GM12878 (cell line): ENCODE measurements at regions not wholly inside any gene's neighbourhood (a gene's known extent, or its start where the extent isn't known, plus 50 kb on each side); places are given as distances from the start of the nearest gene placed in this dataset.

Experiments
- ATAC-seq: fragments of 200-7000 bp; cut with Tn5 transposase; 3 replicates; pipeline ENCODE4 v1.9.1; 2020; ENCODE audit warnings: mild to moderate bottlenecking, moderate library complexity
- BruUV-seq: library from RNA; stranded (reverse); fragments of 400-500 nt; replicated peaks from 2 replicates; lab custom pipeline; 2021; lab: Mats Ljungman, UMichigan
- CTCF ChIA-PET: fragments of 300-600 bp; sonication (Branson Sonifier 250); formaldehyde crosslinking; extraction: SDS; loops from one replicate; lab custom pipeline; 2021; ENCODE audit warnings: inconsistent platforms; lab: Yijun Ruan, JAX
- POLR2A ChIA-PET: fragments of 350-600 bp; formaldehyde crosslinking; extraction: SDS; loops from one replicate; lab custom pipeline; 2021; ENCODE audit warnings: inconsistent platforms; lab: Charles Lee
- RAD21 ChIA-PET: fragments of 300-600 bp; sonication (Branson Sonifier 250); formaldehyde crosslinking; loops from one replicate; lab custom pipeline; 2023; ENCODE audit warnings: antibody characterized with exemption; ENCODE audit not compliant: unreplicated experiment; lab: Charles Lee
- SMC1A ChIA-PET: fragments of 300-600 bp; sonication (Branson Sonifier 250); formaldehyde crosslinking; loops from one replicate; lab custom pipeline; 2023; ENCODE audit not compliant: unreplicated experiment, uncharacterized antibody; lab: Charles Lee
- DNase-seq: peaks from one replicate; pipeline ENCODE4 v3.0.0-alpha.2; 2011; ENCODE audit warnings: low read depth, low spot score
- FAIRE-seq: peaks from 3 replicates; lab custom pipeline; 2011; peaks lifted over from hg19 to GRCh38; lab: Jason Lieb, UNC
- H2AFZ ChIP-seq: 2 replicates; pipeline ENCODE4 v1.6.0; 2011; ENCODE audit warnings: low read depth, low read length, control low read depth; ENCODE audit not compliant: control insufficient read depth
- H3K27ac ChIP-seq: 2 replicates; pipeline ENCODE4 v1.5.1; 2011; ENCODE audit warnings: control low read depth; ENCODE audit not compliant: control insufficient read depth, insufficient read depth
- H3K27me3 ChIP-seq, 2 experiments: replicated peaks in 1 of 2; 2 replicates each; pipeline versions ENCODE4 v1.6.0 to v1.6.1; 2011; ENCODE audit warnings: low read length in 1 of 2; ENCODE audit not compliant: control insufficient read depth in 2 of 2, insufficient read depth in 2 of 2
- H3K36me3 ChIP-seq, 2 experiments: 2 replicates each; pipeline ENCODE4 v1.5.1; 2011; ENCODE audit warnings: low read length in 1 of 2; ENCODE audit not compliant: control insufficient read depth in 2 of 2, insufficient read depth in 2 of 2
- H3K4me1 ChIP-seq: 2 replicates; pipeline ENCODE4 v1.6.1; 2011; ENCODE audit warnings: mild to moderate bottlenecking, low read length, moderate library complexity, mixed read lengths; ENCODE audit not compliant: control insufficient read depth, insufficient read depth
- H3K4me2 ChIP-seq: 2 replicates; pipeline ENCODE4 v1.6.0; 2011; ENCODE audit warnings: control low read depth; ENCODE audit not compliant: control insufficient read depth, insufficient read depth
- H3K4me3 ChIP-seq: fragments of 200-600 bp; sonication (generic); 2 replicates; pipeline ENCODE4 v1.5.1; 2016
- H3K79me2 ChIP-seq: 2 replicates; pipeline ENCODE4 v1.6.0; 2011; ENCODE audit warnings: low read length; ENCODE audit not compliant: control insufficient read depth, insufficient read depth
- H3K9ac ChIP-seq: 2 replicates; pipeline ENCODE4 v1.8.0; 2011; ENCODE audit warnings: low read length, control low read depth, mixed read lengths; ENCODE audit not compliant: control insufficient read depth, insufficient read depth
- H3K9me3 ChIP-seq: replicated peaks from 3 replicates; pipeline ENCODE4 v1.5.1; 2011; ENCODE audit warnings: mild to moderate bottlenecking, low read length; ENCODE audit not compliant: control insufficient read depth, insufficient read depth
- H4K20me1 ChIP-seq: 2 replicates; pipeline ENCODE4 v1.6.0; 2011; ENCODE audit not compliant: control insufficient read depth, insufficient read depth
- ATF7 ChIP-seq: fragments of 450-650 bp; IDR thresholded peaks from 2 replicates; pipeline ENCODE4 v1.6.1; 2016; ENCODE audit warnings: low read depth, mild to moderate bottlenecking
- CEBPZ ChIP-seq: fragments of 150-350 bp; IDR thresholded peaks from 2 replicates; pipeline ENCODE4 v1.6.1; 2016; ENCODE audit warnings: low read depth, low read length
- CREM ChIP-seq: IDR thresholded peaks from 2 replicates; pipeline ENCODE4 v1.6.1; 2014; ENCODE audit warnings: antibody characterized with exemption, low read depth
- E2F8 ChIP-seq: fragments of 450-650 bp; IDR thresholded peaks from 2 replicates; pipeline ENCODE4 v1.6.1; 2018; ENCODE audit warnings: mild to moderate bottlenecking, low read depth, moderate library complexity; ENCODE audit not compliant: partially characterized antibody
- KLF5 ChIP-seq: fragments of 450-650 bp; IDR thresholded peaks from 2 replicates; pipeline ENCODE4 v1.6.1; 2014; ENCODE audit warnings: mild to moderate bottlenecking; ENCODE audit not compliant: partially characterized antibody
- MEF2B ChIP-seq: fragments of 450-650 bp; IDR thresholded peaks from 2 replicates; pipeline ENCODE4 v1.6.1; 2018; ENCODE audit warnings: mild to moderate bottlenecking, moderate library complexity; ENCODE audit not compliant: partially characterized antibody, poor library complexity, severe bottlenecking
- MYB ChIP-seq: fragments of 150-350 bp; IDR thresholded peaks from 2 replicates; pipeline ENCODE4 v1.6.1; 2014; ENCODE audit warnings: mild to moderate bottlenecking, low read depth, low read length, borderline replicate concordance
- RUNX3 ChIP-seq: IDR thresholded peaks from 2 replicates; pipeline ENCODE4 v1.6.1; 2012; ENCODE audit warnings: low read length, inconsistent platforms
- SIN3A ChIP-seq: IDR thresholded peaks from 2 replicates; pipeline ENCODE4 v1.6.1; 2012; ENCODE audit warnings: low read depth, low read length, improper control_type of control experiment
- SKIL ChIP-seq: fragments of 450-650 bp; IDR thresholded peaks from 2 replicates; pipeline ENCODE4 v1.6.1; 2017; ENCODE audit warnings: mild to moderate bottlenecking, low read depth, inconsistent platforms; ENCODE audit not compliant: poor library complexity, severe bottlenecking
- SPI1 ChIP-seq: IDR thresholded peaks from 2 replicates; pipeline ENCODE4 v1.6.1; 2011; ENCODE audit warnings: low read depth, mild to moderate bottlenecking, low read length, moderate library complexity, borderline replicate concordance; ENCODE audit not compliant: insufficient read depth
- YY1 ChIP-seq: IDR thresholded peaks from 2 replicates; pipeline ENCODE4 v1.6.1; 2011; ENCODE audit warnings: low read depth, mild to moderate bottlenecking, low read length
- WGBS: methylation state at CpG from one replicate; pipeline ENCODE4 v1.1.6; 2016; ENCODE audit warnings: low lambda C conversion rate; ENCODE audit not compliant: insufficient replicate concordance, insufficient coverage; ENCODE audit errors: missing lambda C conversion rate; 5-methylcytosine and 5-hydroxymethylcytosine counted together
- in situ Hi-C: fragments of 300-500 bp; cut with MboI; formaldehyde crosslinking; loops from 9 replicates; pipeline ENCODE4 v1.14.3; 2018; ENCODE audit warnings: mixed read lengths
- intact Hi-C: fragments of 100-400 bp; cut with micrococcal nuclease; formaldehyde crosslinking; loops from one replicate; pipeline ENCODE4 v1.14.2; 2022; ENCODE audit not compliant: unreplicated experiment

GRCh38 chr14:78103271-78103670 is 66.9 kb upstream of the NRXN3 start:
- no TSS peak for BruUV-seq
- H4K20me1 ChIP-seq = no peaks in the 10 kb centered on the region
- H3K4me1 ChIP-seq = no peaks in the 10 kb centered on the region
- no peaks in the 10 kb centered on the region for H3K79me2 ChIP-seq
- H2AFZ ChIP-seq = no peak overlapping the region
- ATAC-seq (no peak), DNase-seq (no peak), FAIRE-seq (no peak)
- 26% methylated on average over 3 of the region's 3 CpGs for WGBS
- ChIA-PET RAD21 (no interaction called here), SMC1A (no interaction called here), POLR2A (no interaction called here), CTCF (no interaction called here)
- no peaks in the 10 kb centered on the region; a peak in 2 of 4 replicates for H3K27me3 ChIP-seq
- intact Hi-C loops (no loop called here), in situ Hi-C loops (no loop called here)
- H3K4me3 ChIP-seq = no peak overlapping the region
- no peaks in the 10 kb centered on the region for H3K36me3 ChIP-seq
- H3K27ac ChIP-seq = no peak overlapping the region
- H3K9me3 ChIP-seq = no peaks in the 10 kb centered on the region
- H3K4me2 ChIP-seq = no peak overlapping the region
- no peak overlapping the region for H3K9ac ChIP-seq
- TF ChIP-seq CREM (no peak), ATF7 (no peak), SPI1 (no peak), KLF5 (no peak), YY1 (no peak), E2F8 (no peak), CEBPZ (no peak), MEF2B (no peak), RUNX3 (no peak), SKIL (no peak), SIN3A (no peak), MYB (no peak)
